Body of pancreas (tissue), 4 donors: ENCODE measurements at regions not wholly inside any gene's neighbourhood (a gene's known extent, or its start where the extent isn't known, plus 50 kb on each side); places are given as distances from the start of the nearest gene placed in this dataset.

Experiments used
- ATAC-seq: fragments of 150-250 bp; one replicate; pipeline ENCODE4 v1.9.1; 2016
- DNase-seq, 4 donors: peaks; one replicate each; pipeline ENCODE4 v3.0.0-alpha.2; 2019
- H3K27ac ChIP-seq, 4 donors: fragments of 200-600 bp; sonication (generic); 1 replicate in 3 of 4; 2 replicates in 1 of 4; pipeline versions ENCODE4 v1.5.1 to v1.6.1; 2016 to 2019; ENCODE audit warnings: mild to moderate bottlenecking in 1 of 4, mixed read lengths in 1 of 4, moderate library complexity in 1 of 4
- H3K27me3 ChIP-seq, 2 donors: fragments of 200-600 bp; sonication (generic); one replicate each; pipeline ENCODE4 v1.6.0; 2016; ENCODE audit warnings: mild to moderate bottlenecking in 1 of 2
- H3K36me3 ChIP-seq, 2 donors: fragments of 200-600 bp; sonication (generic); replicated peaks in 1 of 2; 2 replicates each; pipeline ENCODE4 v1.5.1; 2016; ENCODE audit warnings: low read depth in 2 of 2; ENCODE audit not compliant: insufficient read depth in 1 of 2
- H3K4me1 ChIP-seq: fragments of 200-600 bp; sonication (generic); one replicate; pipeline ENCODE4 v1.6.0; 2016
- H3K4me3 ChIP-seq, 2 donors: fragments of 200-600 bp; sonication (generic); 1 replicate in 1 of 2; 2 replicates in 1 of 2; pipeline ENCODE4 v1.5.1; 2016 to 2019
- H3K9me3 ChIP-seq, 3 donors: fragments of 200-600 bp; sonication (generic); 1 replicate in 2 of 3; 2 replicates in 1 of 3; pipeline ENCODE4 v1.5.1; 2016
- CTCF ChIP-seq, 7 experiments: fragments of 450-650 bp in 4 of 7; fragments of 200-600 bp in 3 of 7; sonication (generic) in 3 of 7; IDR thresholded peaks; one replicate each; pipeline ENCODE4 v1.5.1; 2016 to 2019; ENCODE audit warnings: antibody characterized with exemption in 7 of 7
- POLR2A ChIP-seq, 3 donors: fragments of 450-650 bp; IDR thresholded peaks; one replicate each; pipeline ENCODE4 v1.6.1; 2016; ENCODE audit warnings: antibody characterized with exemption in 3 of 3, mild to moderate bottlenecking in 2 of 3
- WGBS, 2 donors: methylation state at CpG; one replicate each; pipeline ENCODE4 v1.1.5; 2017; 5-methylcytosine and 5-hydroxymethylcytosine counted together
- intact Hi-C: fragments of 100-400 bp; cut with DNase I; formaldehyde crosslinking; loops from one replicate; pipeline ENCODE4 v1.15.1; 2023

DNA sequence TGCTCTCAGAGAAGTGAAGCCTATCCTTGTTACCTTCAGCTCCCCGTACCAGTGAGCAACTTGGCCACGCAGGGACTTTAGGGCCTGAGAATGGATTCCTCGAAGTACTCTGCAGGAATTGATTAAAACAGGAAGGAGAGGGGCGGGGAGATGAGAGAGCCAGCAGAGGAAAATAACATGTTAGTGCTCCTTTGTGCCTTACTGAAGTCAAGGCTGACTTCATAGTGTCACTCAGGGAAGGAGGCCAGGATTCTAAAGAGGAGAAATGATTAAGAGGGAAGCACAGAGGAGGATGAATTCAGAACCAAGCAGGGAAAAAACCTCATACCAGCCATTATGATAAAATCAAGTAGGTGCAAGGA, 195.6 kb upstream of the RHOBTB1 start:
- intact Hi-C loops: loop anchor here (10.0 kb wide), 1 partner anchor 45 kb away; no protein-coding TSS in a partner anchor

DNA sequence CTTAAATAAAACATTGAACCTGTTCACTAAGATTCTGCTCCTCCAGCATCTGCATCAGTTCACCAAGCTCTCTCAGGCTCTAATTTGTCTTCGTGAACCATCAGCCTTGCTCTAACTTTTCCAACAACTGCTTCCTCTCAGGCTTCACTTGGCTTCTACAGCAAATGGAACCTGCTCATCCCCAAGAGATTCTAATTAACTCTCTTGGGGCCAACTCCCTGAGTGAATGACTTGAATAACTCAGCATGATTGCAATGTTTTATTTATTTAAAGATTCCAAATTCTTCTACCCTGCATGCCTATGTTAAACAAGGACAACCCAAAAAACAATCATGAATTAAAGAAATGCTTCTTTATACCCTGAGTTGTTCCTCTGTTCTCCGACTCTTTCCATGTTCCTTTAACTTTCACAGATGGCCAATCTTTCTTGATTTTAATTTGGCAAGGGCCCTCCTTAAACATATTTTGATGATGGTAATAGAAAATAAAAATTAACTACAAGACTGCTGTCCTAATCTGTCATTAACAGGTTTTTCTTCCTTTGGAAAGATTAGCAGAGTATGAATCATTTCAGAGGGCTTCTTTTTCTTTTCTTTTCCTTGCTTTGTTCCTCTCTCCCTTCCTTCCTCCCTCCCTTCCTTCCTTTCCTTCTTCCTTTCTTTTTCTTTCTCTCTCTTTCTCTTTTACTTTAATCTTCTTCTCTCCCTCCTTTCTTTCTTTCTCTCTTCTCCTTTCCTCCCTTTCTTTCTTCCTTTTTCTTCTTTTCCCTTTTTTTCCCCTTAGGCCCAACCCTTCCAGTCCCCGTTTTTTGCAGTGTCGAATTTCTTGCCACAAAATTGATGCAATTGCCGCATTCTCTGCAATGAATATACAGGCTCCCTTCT, 195.0 kb upstream of the RHOBTB1 start:
- no peaks in the 10 kb centered on the region for H3K9me3 ChIP-seq
- no peak for TF ChIP-seq POLR2A (IDR thresholded peaks at IDR 0.05)
- TF ChIP-seq CTCF (IDR thresholded peaks at IDR 0.05): no peak
- no peak overlapping the region for H3K4me3 ChIP-seq
- WGBS, 2 donors: 86 to 87% methylated on average over 5 of the region's 5 CpGs
- no peak for DNase-seq
- no peaks in the 10 kb centered on the region for H3K27me3 ChIP-seq
- no peaks in the 10 kb centered on the region for H3K4me1 ChIP-seq
- ATAC-seq: no peak
- no peak overlapping the region for H3K27ac ChIP-seq
- H3K36me3 ChIP-seq: no peaks in the 10 kb centered on the region
- intact Hi-C loops: loop anchor here (10.0 kb wide), 1 partner anchor 46 kb away; no protein-coding TSS in a partner anchor

More for the DNA sequence above, 195.6 kb upstream of the RHOBTB1 start:
- H3K27me3 ChIP-seq: no peaks in the 10 kb centered on the region
- 61 to 74% methylated on average over 4 of the region's 4 CpGs for WGBS, 2 donors
- H3K4me3 ChIP-seq: no peak overlapping the region
- no peaks in the 10 kb centered on the region for H3K36me3 ChIP-seq
- no peak for TF ChIP-seq CTCF (IDR thresholded peaks at IDR 0.05)
- no peak for TF ChIP-seq POLR2A (IDR thresholded peaks at IDR 0.05)
- DNase-seq: no peak
- no peak for ATAC-seq
- H3K4me1 ChIP-seq: no peaks in the 10 kb centered on the region
- no peak overlapping the region for H3K27ac ChIP-seq
- no peaks in the 10 kb centered on the region for H3K9me3 ChIP-seq

DNA sequence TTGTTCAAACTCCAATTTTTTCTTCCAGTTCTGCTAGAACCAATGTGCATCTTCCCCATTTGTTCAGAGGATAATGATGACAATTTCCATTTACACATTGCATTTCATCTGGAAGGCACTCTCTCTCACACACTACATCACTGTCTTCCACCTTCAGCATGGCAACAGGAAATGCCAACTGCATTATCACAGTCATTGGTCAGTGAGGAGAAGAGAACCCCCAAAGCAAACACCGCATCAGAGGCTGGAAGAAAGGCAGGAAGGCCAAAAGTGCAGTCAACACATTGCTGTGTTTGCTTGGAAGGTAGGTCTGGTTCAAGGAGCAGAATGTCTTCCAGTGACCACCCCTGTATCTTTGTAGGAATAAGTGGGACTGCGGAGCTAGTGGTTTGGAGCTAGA, 192.2 kb upstream of the RHOBTB1 start:
- Histone ChIP-seq H3K4me3 (no peak overlapping the region), H3K4me1 (no peaks in the 10 kb centered on the region), H3K27ac (no peak overlapping the region), H3K27me3 (no peaks in the 10 kb centered on the region), H3K9me3 (no peaks in the 10 kb centered on the region), H3K36me3 (no peaks in the 10 kb centered on the region)
- intact Hi-C loops: loop anchor here (10.0 kb wide), 1 partner anchor 49 kb away; no protein-coding TSS in a partner anchor
- ATAC-seq (no peak), DNase-seq (no peak)
- TF ChIP-seq CTCF (IDR thresholded peaks at IDR 0.05) (no peak), POLR2A (IDR thresholded peaks at IDR 0.05) (no peak)
- WGBS, 2 donors: 90 to 93% methylated on average over 2 of the region's 2 CpGs

GRCh38 chr10:61135276-61135721, 191.3 kb upstream of the RHOBTB1 start:
- no peaks in the 10 kb centered on the region for H3K9me3 ChIP-seq
- intact Hi-C loops: loop anchor here (10.0 kb wide), 1 partner anchor 50 kb away; no protein-coding TSS in a partner anchor
- DNase-seq: peak in 1 of 4 donors; percentile 10
- no peaks in the 10 kb centered on the region for H3K27me3 ChIP-seq
- TF ChIP-seq CTCF (IDR thresholded peaks at IDR 0.05) (no peak), POLR2A (IDR thresholded peaks at IDR 0.05) (no peak)
- no peak for ATAC-seq
- no peaks in the 10 kb centered on the region for H3K36me3 ChIP-seq
- 42% methylated on average over 3 of the region's 3 CpGs for WGBS, 2 donors
- H3K27ac ChIP-seq: no peak overlapping the region
- peaks cover 8% of the 10 kb centered on the region for H3K4me1 ChIP-seq
- H3K4me3 ChIP-seq: no peak overlapping the region
